HCT116 (cell line): ENCODE measurements at regions not wholly inside any gene's neighbourhood (a gene's known extent, or its start where the extent isn't known, plus 50 kb on each side); places are given as distances from the start of the nearest gene placed in this dataset.

Source experiments
- ATAC-seq: fragments of 200-7000 bp; cut with Tn5 transposase; 2 replicates; pipeline ENCODE4 v1.9.1; 2020; ENCODE audit warnings: mild to moderate bottlenecking, moderate library complexity
- BruUV-seq: library from RNA; stranded (reverse); fragments of 400-500 nt; replicated peaks from 2 replicates; lab custom pipeline; 2021; lab: Mats Ljungman, UMichigan
- CTCF ChIA-PET: fragments of 300-600 bp; sonication (Branson Sonifier 250); formaldehyde crosslinking; loops from one replicate; lab custom pipeline; 2021; ENCODE audit warnings: antibody characterized with exemption; lab: Charles Lee
- POLR2A ChIA-PET: fragments of 300-600, 350-600 bp; sonication (Branson Sonifier 250); formaldehyde crosslinking; loops from one replicate; lab custom pipeline; 2021; ENCODE audit warnings: antibody characterized with exemption; lab: Charles Lee
- RAD21 ChIA-PET, 2 experiments: fragments of 300-600 bp; sonication (Branson Sonifier 250); formaldehyde crosslinking; loops; one replicate each; lab custom pipeline; 2023; ENCODE audit warnings: low total read pairs in 2 of 2; ENCODE audit not compliant: uncharacterized antibody in 2 of 2, unreplicated experiment in 2 of 2, low non-redundant PET in 1 of 2; lab: Charles Lee
- DNase-seq: peaks from one replicate; pipeline ENCODE4 v3.0.0-alpha.2; 2010; ENCODE audit warnings: low read depth, low spot score
- H2AFZ ChIP-seq: fragments of 200-600 bp; shearing (Covaris generic), sonication (generic); 2 replicates; pipeline ENCODE4 v1.6.1; 2017; ENCODE audit warnings: low read depth, mixed run types, mixed read lengths, antibody characterized with exemption, low read length; ENCODE audit not compliant: poor library complexity, severe bottlenecking
- H3K27ac ChIP-seq: 2 replicates; pipeline ENCODE4 v1.5.1; 2012; ENCODE audit warnings: low read depth, low read length
- H3K27me3 ChIP-seq: fragments of 200-600 bp; sonication (generic); 2 replicates; pipeline ENCODE4 v1.6.1; 2016; ENCODE audit warnings: mixed run types, low read length, mixed read lengths; ENCODE audit not compliant: insufficient read depth
- H3K36me3 ChIP-seq, 2 experiments: fragments of 200-500 bp in 1 of 2; fragments of 200-600 bp in 1 of 2; sonication (Bioruptor generic) in 1 of 2; sonication (generic) in 1 of 2; 2 replicates each; pipeline versions ENCODE4 v1.5.1 to v1.6.1; 2014 to 2016; ENCODE audit warnings: low read length in 2 of 2, inconsistent platforms in 1 of 2, mixed read lengths in 1 of 2, mixed run types in 1 of 2; ENCODE audit not compliant: insufficient read depth in 2 of 2, control insufficient read depth in 1 of 2
- H3K4me1 ChIP-seq, 2 experiments: fragments of 200-600 bp in 1 of 2; sonication (generic) in 1 of 2; 2 replicates each; pipeline versions ENCODE4 v1.5.1 to v1.6.1; 2012 to 2017; ENCODE audit warnings: low read length in 2 of 2, inconsistent platforms in 1 of 2, mild to moderate bottlenecking in 1 of 2, mixed read lengths in 1 of 2, mixed run types in 1 of 2, moderate library complexity in 1 of 2; ENCODE audit not compliant: insufficient read depth in 2 of 2, control insufficient read depth in 1 of 2
- H3K4me2 ChIP-seq: fragments of 200-600 bp; sonication (generic); 2 replicates; pipeline ENCODE4 v1.6.1; 2017; ENCODE audit warnings: mixed run types, low read length, mixed read lengths
- H3K4me3 ChIP-seq, 2 experiments: fragments of 200-600 bp in 1 of 2; sonication (generic) in 1 of 2; replicated peaks in 1 of 2; 2 replicates each; pipeline ENCODE4 v1.5.1; 2011 to 2016; ENCODE audit warnings: low read length in 2 of 2, control low read depth in 1 of 2, low read depth in 1 of 2, mild to moderate bottlenecking in 1 of 2, mixed read lengths in 1 of 2, mixed run types in 1 of 2
- H3K79me2 ChIP-seq: fragments of 200-600 bp; sonication (generic); 2 replicates; pipeline ENCODE4 v1.6.1; 2017; ENCODE audit warnings: mild to moderate bottlenecking, mixed run types, low read length, moderate library complexity, mixed read lengths; ENCODE audit not compliant: insufficient read depth
- H3K9ac ChIP-seq: fragments of 200-600 bp; sonication (generic); 2 replicates; pipeline ENCODE4 v1.6.1; 2016; ENCODE audit warnings: low read length, mixed read lengths
- H3K9me2 ChIP-seq: fragments of 200-600 bp; sonication (generic), shearing (Covaris generic); 2 replicates; pipeline ENCODE4 v1.6.1; 2017; ENCODE audit warnings: mixed run types, mild to moderate bottlenecking, moderate library complexity; ENCODE audit not compliant: insufficient read depth
- H3K9me3 ChIP-seq, 2 experiments: fragments of 200-500 bp in 1 of 2; fragments of 200-600 bp in 1 of 2; sonication (Bioruptor generic) in 1 of 2; sonication (generic) in 1 of 2; 2 replicates each; pipeline ENCODE4 v1.6.1; 2014 to 2017; ENCODE audit warnings: low read length in 2 of 2, mixed read lengths in 2 of 2, inconsistent platforms in 1 of 2, low read depth in 1 of 2, mild to moderate bottlenecking in 1 of 2, mixed run types in 1 of 2, moderate library complexity in 1 of 2; ENCODE audit not compliant: control insufficient read depth in 1 of 2, insufficient read depth in 1 of 2
- H4K20me1 ChIP-seq: fragments of 200-600 bp; sonication (generic), shearing (Covaris generic); 2 replicates; pipeline ENCODE4 v1.6.1; 2017; ENCODE audit warnings: mixed run types, mild to moderate bottlenecking, moderate library complexity; ENCODE audit not compliant: insufficient read depth
- ATF3 ChIP-seq: IDR thresholded peaks from 2 replicates; pipeline ENCODE4 v1.6.1; 2012
- CBX3 ChIP-seq: IDR thresholded peaks from 2 replicates; pipeline ENCODE4 v1.6.1; 2012; ENCODE audit warnings: low read depth
- CEBPB ChIP-seq: IDR thresholded peaks from 2 replicates; pipeline ENCODE4 v1.6.1; 2012; ENCODE audit warnings: low read depth
- ELF1 ChIP-seq: IDR thresholded peaks from 2 replicates; pipeline ENCODE4 v1.6.1; 2012; ENCODE audit warnings: low read depth, borderline replicate concordance
- EZH2 ChIP-seq: fragments of 200-600 bp; sonication (generic); IDR thresholded peaks from 2 replicates; pipeline ENCODE4 v1.6.1; 2017; ENCODE audit warnings: antibody characterized with exemption, mixed run types
- EZH2phosphoT487 ChIP-seq: fragments of 200-600 bp; IDR thresholded peaks from 2 replicates; pipeline ENCODE4 v1.6.1; 2018; ENCODE audit warnings: antibody characterized with exemption, borderline replicate concordance
- FOSL1 ChIP-seq: IDR thresholded peaks from 2 replicates; pipeline ENCODE4 v1.6.1; 2012; ENCODE audit warnings: low read depth
- POLR2A ChIP-seq: IDR thresholded peaks from 2 replicates; pipeline ENCODE4 v1.7.0; 2011; ENCODE audit warnings: borderline replicate concordance; ENCODE audit not compliant: insufficient read depth, insufficient read length; ENCODE audit errors: extremely low read depth
- POLR2AphosphoS5 ChIP-seq: IDR thresholded peaks from 2 replicates; pipeline ENCODE4 v1.6.1; 2011; ENCODE audit warnings: mild to moderate bottlenecking, low read depth, low read length, moderate library complexity
- RAD21 ChIP-seq: IDR thresholded peaks from 2 replicates; pipeline ENCODE4 v1.6.1; 2012; ENCODE audit warnings: low read depth, mild to moderate bottlenecking
- SIN3A ChIP-seq: IDR thresholded peaks from 2 replicates; pipeline ENCODE4 v1.6.1; 2012; ENCODE audit warnings: low read depth
- YY1 ChIP-seq: IDR thresholded peaks from 2 replicates; pipeline ENCODE4 v1.6.1; 2011; ENCODE audit warnings: low read length, low read depth, moderate library complexity, mild to moderate bottlenecking; ENCODE audit not compliant: insufficient replicate concordance; ENCODE audit errors: extremely low read depth
- ZFX ChIP-seq: fragments of 450-650 bp; IDR thresholded peaks from 2 replicates; pipeline ENCODE4 v1.6.1; 2017
- ZNF274 ChIP-seq: fragments of 200-500 bp; sonication (Bioruptor generic); IDR thresholded peaks from 2 replicates; pipeline ENCODE4 v1.6.1; 2014; ENCODE audit warnings: mild to moderate bottlenecking, low read depth, low read length, inconsistent platforms
- intact Hi-C: fragments of 100-400 bp; cut with micrococcal nuclease; formaldehyde crosslinking; loops from 2 replicates; pipeline ENCODE4 v1.10.0; 2022
- TF ChIP-seq, protein P1 (sequence below): IDR thresholded peaks from 2 replicates; pipeline ENCODE4 v1.6.1; 2012; ENCODE audit warnings: low read depth
- TF ChIP-seq, protein P2 (sequence below): IDR thresholded peaks from 2 replicates; pipeline ENCODE4 v1.6.1; 2012

DNA sequence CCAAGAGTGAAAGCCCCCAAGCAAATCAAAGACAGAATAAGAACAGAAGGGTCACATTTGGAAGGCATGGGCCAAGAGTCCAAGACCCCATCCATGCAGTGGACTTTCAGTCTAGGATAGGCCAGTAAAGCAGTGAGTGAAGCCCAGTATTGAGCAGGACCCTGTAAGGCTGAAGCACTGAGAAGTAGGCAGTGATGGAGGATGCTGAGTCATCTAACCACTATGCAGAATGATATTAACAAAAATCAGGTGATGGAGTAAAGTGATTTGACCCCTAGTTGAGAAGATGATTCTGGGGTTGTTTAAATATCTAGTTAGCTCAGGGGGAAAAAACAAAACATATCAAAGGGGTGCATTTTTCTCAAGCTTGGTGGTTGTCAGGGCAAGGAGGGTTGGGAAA, 308.7 kb upstream of the PLXNA2 start:
- H3K36me3 ChIP-seq: no peaks in the 10 kb centered on the region
- RAD21 ChIA-PET: no interaction called here
- no TSS peak for BruUV-seq
- no peak for TF ChIP-seq EZH2
- TF ChIP-seq POLR2AphosphoS5: no peak
- no peak for TF ChIP-seq FOSL1
- TF ChIP-seq POLR2A: no peak
- no peak for TF ChIP-seq ELF1
- no peaks in the 10 kb centered on the region for H3K9me3 ChIP-seq
- no peak overlapping the region for H2AFZ ChIP-seq
- H3K27ac ChIP-seq: no peak overlapping the region
- intact Hi-C loops: no loop called here
- ATAC-seq: no peak
- H3K79me2 ChIP-seq: no peaks in the 10 kb centered on the region
- H3K27me3 ChIP-seq: no peaks in the 10 kb centered on the region
- DNase-seq: no peak
- no peak overlapping the region for H3K4me3 ChIP-seq
- CTCF ChIA-PET: no interaction called here
- no peak overlapping the region for H3K9ac ChIP-seq
- no peaks in the 10 kb centered on the region for H3K4me1 ChIP-seq
- POLR2A ChIA-PET: no interaction called here
- H4K20me1 ChIP-seq: no peaks in the 10 kb centered on the region
- H3K9me2 ChIP-seq: no peaks in the 10 kb centered on the region
- no peak overlapping the region for H3K4me2 ChIP-seq

GRCh38 chr1:208556461-208556860, 312.3 kb upstream of the PLXNA2 start:
- H3K9me3 ChIP-seq: no peaks in the 10 kb centered on the region
- RAD21 ChIA-PET: no interaction called here
- H3K9ac ChIP-seq: no peak overlapping the region
- no peak overlapping the region for H3K4me3 ChIP-seq
- no peaks in the 10 kb centered on the region for H3K36me3 ChIP-seq
- intact Hi-C loops: no loop called here
- H3K9me2 ChIP-seq: no peaks in the 10 kb centered on the region
- H3K27me3 ChIP-seq: peaks cover 5% of the 10 kb centered on the region; the same call in 1 of the 2 replicates
- no peak for ATAC-seq
- no peak overlapping the region for H3K4me2 ChIP-seq
- POLR2A ChIA-PET: no interaction called here
- no peak for DNase-seq
- H3K4me1 ChIP-seq: no peaks in the 10 kb centered on the region
- H4K20me1 ChIP-seq: no peaks in the 10 kb centered on the region
- CTCF ChIA-PET: no interaction called here
- BruUV-seq: no TSS peak
- no peak overlapping the region for H3K27ac ChIP-seq
- no peak overlapping the region for H2AFZ ChIP-seq
- H3K79me2 ChIP-seq: no peaks in the 10 kb centered on the region
- TF ChIP-seq CEBPB (no peak), RAD21 (no peak), FOSL1 (no peak), CBX3 (no peak), ELF1 (no peak), ZNF274 (no peak), SIN3A (no peak), EZH2 (no peak), POLR2A (no peak), YY1 (no peak), ZFX (no peak), EZH2phosphoT487 (no peak), ATF3 (no peak)
- TF ChIP-seq, protein P1, sequence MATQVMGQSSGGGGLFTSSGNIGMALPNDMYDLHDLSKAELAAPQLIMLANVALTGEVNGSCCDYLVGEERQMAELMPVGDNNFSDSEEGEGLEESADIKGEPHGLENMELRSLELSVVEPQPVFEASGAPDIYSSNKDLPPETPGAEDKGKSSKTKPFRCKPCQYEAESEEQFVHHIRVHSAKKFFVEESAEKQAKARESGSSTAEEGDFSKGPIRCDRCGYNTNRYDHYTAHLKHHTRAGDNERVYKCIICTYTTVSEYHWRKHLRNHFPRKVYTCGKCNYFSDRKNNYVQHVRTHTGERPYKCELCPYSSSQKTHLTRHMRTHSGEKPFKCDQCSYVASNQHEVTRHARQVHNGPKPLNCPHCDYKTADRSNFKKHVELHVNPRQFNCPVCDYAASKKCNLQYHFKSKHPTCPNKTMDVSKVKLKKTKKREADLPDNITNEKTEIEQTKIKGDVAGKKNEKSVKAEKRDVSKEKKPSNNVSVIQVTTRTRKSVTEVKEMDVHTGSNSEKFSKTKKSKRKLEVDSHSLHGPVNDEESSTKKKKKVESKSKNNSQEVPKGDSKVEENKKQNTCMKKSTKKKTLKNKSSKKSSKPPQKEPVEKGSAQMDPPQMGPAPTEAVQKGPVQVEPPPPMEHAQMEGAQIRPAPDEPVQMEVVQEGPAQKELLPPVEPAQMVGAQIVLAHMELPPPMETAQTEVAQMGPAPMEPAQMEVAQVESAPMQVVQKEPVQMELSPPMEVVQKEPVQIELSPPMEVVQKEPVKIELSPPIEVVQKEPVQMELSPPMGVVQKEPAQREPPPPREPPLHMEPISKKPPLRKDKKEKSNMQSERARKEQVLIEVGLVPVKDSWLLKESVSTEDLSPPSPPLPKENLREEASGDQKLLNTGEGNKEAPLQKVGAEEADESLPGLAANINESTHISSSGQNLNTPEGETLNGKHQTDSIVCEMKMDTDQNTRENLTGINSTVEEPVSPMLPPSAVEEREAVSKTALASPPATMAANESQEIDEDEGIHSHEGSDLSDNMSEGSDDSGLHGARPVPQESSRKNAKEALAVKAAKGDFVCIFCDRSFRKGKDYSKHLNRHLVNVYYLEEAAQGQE: no peak
- TF ChIP-seq, protein P2, sequence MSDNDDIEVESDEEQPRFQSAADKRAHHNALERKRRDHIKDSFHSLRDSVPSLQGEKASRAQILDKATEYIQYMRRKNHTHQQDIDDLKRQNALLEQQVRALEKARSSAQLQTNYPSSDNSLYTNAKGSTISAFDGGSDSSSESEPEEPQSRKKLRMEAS: no peak
